ENCODE measurements at regions not wholly inside any gene's neighbourhood (a gene's known extent, or its start where the extent isn't known, plus 50 kb on each side); places are given as distances from the start of the nearest gene placed in this dataset.

DNA sequence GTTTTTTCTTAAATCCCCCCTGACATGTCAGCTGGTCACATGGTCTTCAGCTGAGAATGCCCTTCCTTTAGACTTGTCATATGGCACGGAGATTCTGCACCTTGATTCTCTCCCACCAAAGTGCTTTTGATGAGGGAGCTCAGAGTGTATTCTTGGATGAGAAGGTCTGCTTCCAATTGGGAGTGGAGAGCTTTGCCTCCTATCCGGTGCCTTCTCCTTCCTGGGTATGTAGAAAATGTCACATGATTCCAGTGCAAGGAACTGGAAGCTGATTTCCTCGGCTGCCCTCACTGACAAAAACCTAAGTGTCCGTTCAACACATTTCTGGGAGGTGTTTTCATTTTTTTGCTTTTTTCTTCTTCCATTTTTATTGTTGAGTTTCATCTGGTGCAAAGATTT lies 197.2 kb downstream of the TFAP2C start:
- no peak for DNase-seq
- no TSS peak for BruUV-seq (replicated peaks)
- H3K27ac ChIP-seq (ENCODE audit: low read length) = no peak overlapping the region
- H3K4me1 ChIP-seq (ENCODE audit: insufficient read depth, low read length) = peaks cover 16% of the 10 kb centered on the region; the same call in 1 of the 2 replicates
- intact Hi-C loops (cut with micrococcal nuclease) = no loop called here
- ChIA-PET CTCF (no interaction called here), POLR2A (ENCODE audit: unreplicated experiment) (no interaction called here)
- TF ChIP-seq, protein P1, sequence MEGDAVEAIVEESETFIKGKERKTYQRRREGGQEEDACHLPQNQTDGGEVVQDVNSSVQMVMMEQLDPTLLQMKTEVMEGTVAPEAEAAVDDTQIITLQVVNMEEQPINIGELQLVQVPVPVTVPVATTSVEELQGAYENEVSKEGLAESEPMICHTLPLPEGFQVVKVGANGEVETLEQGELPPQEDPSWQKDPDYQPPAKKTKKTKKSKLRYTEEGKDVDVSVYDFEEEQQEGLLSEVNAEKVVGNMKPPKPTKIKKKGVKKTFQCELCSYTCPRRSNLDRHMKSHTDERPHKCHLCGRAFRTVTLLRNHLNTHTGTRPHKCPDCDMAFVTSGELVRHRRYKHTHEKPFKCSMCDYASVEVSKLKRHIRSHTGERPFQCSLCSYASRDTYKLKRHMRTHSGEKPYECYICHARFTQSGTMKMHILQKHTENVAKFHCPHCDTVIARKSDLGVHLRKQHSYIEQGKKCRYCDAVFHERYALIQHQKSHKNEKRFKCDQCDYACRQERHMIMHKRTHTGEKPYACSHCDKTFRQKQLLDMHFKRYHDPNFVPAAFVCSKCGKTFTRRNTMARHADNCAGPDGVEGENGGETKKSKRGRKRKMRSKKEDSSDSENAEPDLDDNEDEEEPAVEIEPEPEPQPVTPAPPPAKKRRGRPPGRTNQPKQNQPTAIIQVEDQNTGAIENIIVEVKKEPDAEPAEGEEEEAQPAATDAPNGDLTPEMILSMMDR (conservative IDR thresholded peaks at IDR 0.05; ENCODE audit: low read depth, low read length) = no peak
- TF ChIP-seq EZH2phosphoT487 (IDR thresholded peaks at IDR 0.05; ENCODE audit: borderline replicate concordance, low read length) = no peak
- H3K9me2 ChIP-seq (replicated peaks; ENCODE audit: low read length) = no peaks in the 10 kb centered on the region
- no peak for ATAC-seq
- H3K36me3 ChIP-seq (ENCODE audit: low read depth, low read length) = no peaks in the 10 kb centered on the region
- H3K9ac ChIP-seq (ENCODE audit: low read length) = no peak overlapping the region
- no peaks in the 10 kb centered on the region for H3K79me2 ChIP-seq (ENCODE audit: low read length)
- H3F3A ChIP-seq (ENCODE audit: low read length, unreplicated experiment) = no peaks in the 10 kb centered on the region
- H3K4me2 ChIP-seq (ENCODE audit: low read length) = no peak overlapping the region
- H3K9me3 ChIP-seq (ENCODE audit: low read length) = no peaks in the 10 kb centered on the region
- no peaks in the 10 kb centered on the region for H4K20me1 ChIP-seq (ENCODE audit: low read length)
- H3K4me3 ChIP-seq (ENCODE audit: low read length) = no peak overlapping the region
- H2AFZ ChIP-seq (ENCODE audit: low read length) = peak overlapping the region; percentile 47; the same call in 1 of the 2 replicates
- H3K27me3 ChIP-seq (ENCODE audit: low read length) = no peaks in the 10 kb centered on the region

DNA sequence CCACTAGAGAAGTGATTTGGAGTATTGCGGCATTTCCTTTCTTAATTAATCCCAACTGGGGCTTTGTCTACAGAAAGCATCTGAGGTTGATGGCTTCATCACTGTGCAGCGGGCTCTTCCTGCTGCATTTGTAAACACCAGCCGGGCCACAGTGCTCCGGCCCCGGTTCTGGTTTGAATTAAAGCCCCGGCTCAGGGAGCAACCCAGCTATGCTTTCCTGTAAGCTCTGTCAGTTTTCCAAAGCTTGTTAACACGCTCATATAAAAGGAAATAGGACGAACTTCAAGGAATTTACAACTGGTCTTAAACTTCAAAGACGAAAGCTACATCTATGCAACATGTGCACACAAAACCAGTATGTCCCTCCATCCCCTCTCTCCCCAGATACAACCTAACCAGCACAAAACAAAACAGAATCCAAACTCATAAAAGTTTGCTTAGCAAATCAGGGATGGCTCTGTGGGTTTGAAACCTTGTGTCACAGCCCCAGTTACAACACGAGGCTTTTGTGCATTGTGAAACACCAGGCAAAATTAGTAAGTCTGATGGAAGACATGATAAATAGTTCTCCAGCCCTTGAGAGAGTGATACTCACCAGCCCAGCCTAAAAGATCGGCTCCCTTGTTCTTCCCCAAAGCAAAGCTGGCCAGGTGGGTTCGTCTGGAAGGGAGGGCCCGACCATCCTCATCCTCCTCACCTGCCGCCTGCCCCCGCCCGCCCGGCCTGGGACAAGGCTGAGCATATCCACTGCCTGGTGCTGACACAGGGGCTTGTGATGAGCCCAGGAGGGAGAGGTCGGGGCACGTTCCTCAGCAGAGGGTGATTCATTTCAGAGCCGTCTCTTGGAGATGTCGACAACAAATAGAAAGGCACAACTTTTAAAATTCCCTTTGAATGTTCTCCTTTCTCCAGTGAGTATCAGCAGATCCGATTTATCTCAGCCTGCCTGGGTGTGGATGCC lies 197.9 kb downstream of the TFAP2C start:
- intact Hi-C loops (cut with micrococcal nuclease) = no loop called here
- Histone ChIP-seq H3F3A (ENCODE audit: low read length, unreplicated experiment) (no peaks in the 10 kb centered on the region), H3K79me2 (ENCODE audit: low read length) (no peaks in the 10 kb centered on the region), H3K4me2 (ENCODE audit: low read length) (peak overlapping the region; percentile 12; the same call in 1 of the 2 replicates), H3K36me3 (ENCODE audit: low read depth, low read length) (no peaks in the 10 kb centered on the region), H3K4me3 (ENCODE audit: low read length) (no peak overlapping the region), H3K4me1 (ENCODE audit: insufficient read depth, low read length) (peaks cover 16% of the 10 kb centered on the region; the same call in 1 of the 2 replicates), H3K27me3 (ENCODE audit: low read length) (no peaks in the 10 kb centered on the region), H3K9me3 (ENCODE audit: low read length) (no peaks in the 10 kb centered on the region), H3K9me2 (replicated peaks; ENCODE audit: low read length) (no peaks in the 10 kb centered on the region), H3K9ac (ENCODE audit: low read length) (no peak overlapping the region), H3K27ac (ENCODE audit: low read length) (no peak overlapping the region), H2AFZ (ENCODE audit: low read length) (peak overlapping the region; percentile 47; the same call in 1 of the 2 replicates), H4K20me1 (ENCODE audit: low read length) (no peaks in the 10 kb centered on the region)
- ChIA-PET POLR2A (ENCODE audit: unreplicated experiment) (no interaction called here), CTCF (no interaction called here)
- DNase-seq (peak; percentile 38), ATAC-seq (no peak)
- no peak for TF ChIP-seq EZH2phosphoT487 (IDR thresholded peaks at IDR 0.05; ENCODE audit: borderline replicate concordance, low read length)
- TF ChIP-seq, protein P1 (conservative IDR thresholded peaks at IDR 0.05; ENCODE audit: low read depth, low read length) = no peak
- no TSS peak for BruUV-seq (replicated peaks)

DNA sequence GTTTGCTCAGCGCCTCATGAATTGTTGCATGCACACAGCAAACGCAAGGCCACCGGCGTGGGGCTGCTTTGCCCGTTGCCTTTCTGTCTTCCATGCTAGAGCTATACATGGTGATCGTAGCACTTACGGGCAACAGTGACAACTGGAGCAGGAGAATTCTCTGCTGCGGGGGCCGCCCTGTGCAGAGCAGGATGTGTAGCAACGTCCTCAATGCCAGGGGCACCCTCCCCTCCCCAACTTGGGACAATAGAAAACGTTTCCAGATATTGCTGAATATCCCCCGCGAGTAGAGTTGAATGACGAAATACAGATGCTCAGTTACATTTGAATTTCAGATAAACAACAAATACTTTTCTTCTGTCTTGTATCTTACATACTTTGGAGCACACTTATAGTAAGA lies 198.7 kb downstream of the TFAP2C start:
- intact Hi-C loops (cut with micrococcal nuclease) = no loop called here
- Histone ChIP-seq H3K4me3 (ENCODE audit: low read length) (no peak overlapping the region), H2AFZ (ENCODE audit: low read length) (no peak overlapping the region), H3K79me2 (ENCODE audit: low read length) (no peaks in the 10 kb centered on the region), H3K27ac (ENCODE audit: low read length) (no peak overlapping the region), H4K20me1 (ENCODE audit: low read length) (no peaks in the 10 kb centered on the region), H3K9ac (ENCODE audit: low read length) (no peak overlapping the region), H3K4me2 (ENCODE audit: low read length) (no peak overlapping the region), H3K4me1 (ENCODE audit: insufficient read depth, low read length) (peaks cover 16% of the 10 kb centered on the region; the same call in 1 of the 2 replicates), H3K36me3 (ENCODE audit: low read depth, low read length) (no peaks in the 10 kb centered on the region), H3F3A (ENCODE audit: low read length, unreplicated experiment) (no peaks in the 10 kb centered on the region), H3K9me2 (replicated peaks; ENCODE audit: low read length) (no peaks in the 10 kb centered on the region), H3K9me3 (ENCODE audit: low read length) (no peaks in the 10 kb centered on the region), H3K27me3 (ENCODE audit: low read length) (no peaks in the 10 kb centered on the region)
- TF ChIP-seq EZH2 (IDR thresholded peaks at IDR 0.05; ENCODE audit: low read length, unreplicated experiment) (no peak), EZH2phosphoT487 (IDR thresholded peaks at IDR 0.05; ENCODE audit: borderline replicate concordance, low read length) (no peak)
- TF ChIP-seq, protein P1 (conservative IDR thresholded peaks at IDR 0.05; ENCODE audit: low read depth, low read length) = no peak
- no TSS peak for BruUV-seq (replicated peaks)
- ChIA-PET CTCF (no interaction called here), POLR2A (ENCODE audit: unreplicated experiment) (no interaction called here)
- ATAC-seq (no peak), DNase-seq (no peak)

Measured in PC-3 (cell line).